ENCODE measurements at regions not wholly inside any gene's neighbourhood (a gene's known extent, or its start where the extent isn't known, plus 50 kb on each side); places are given as distances from the start of the nearest gene placed in this dataset.
A peak's percentile ranks its signal among the peaks of the same experiment; 100 is the strongest.

- no peak for DNase-seq (ENCODE audit: low spot score)
These were observed 201.0 kb upstream of the ZNF536 start for GRCh38 chr19:30171138-30171635.

DNA sequence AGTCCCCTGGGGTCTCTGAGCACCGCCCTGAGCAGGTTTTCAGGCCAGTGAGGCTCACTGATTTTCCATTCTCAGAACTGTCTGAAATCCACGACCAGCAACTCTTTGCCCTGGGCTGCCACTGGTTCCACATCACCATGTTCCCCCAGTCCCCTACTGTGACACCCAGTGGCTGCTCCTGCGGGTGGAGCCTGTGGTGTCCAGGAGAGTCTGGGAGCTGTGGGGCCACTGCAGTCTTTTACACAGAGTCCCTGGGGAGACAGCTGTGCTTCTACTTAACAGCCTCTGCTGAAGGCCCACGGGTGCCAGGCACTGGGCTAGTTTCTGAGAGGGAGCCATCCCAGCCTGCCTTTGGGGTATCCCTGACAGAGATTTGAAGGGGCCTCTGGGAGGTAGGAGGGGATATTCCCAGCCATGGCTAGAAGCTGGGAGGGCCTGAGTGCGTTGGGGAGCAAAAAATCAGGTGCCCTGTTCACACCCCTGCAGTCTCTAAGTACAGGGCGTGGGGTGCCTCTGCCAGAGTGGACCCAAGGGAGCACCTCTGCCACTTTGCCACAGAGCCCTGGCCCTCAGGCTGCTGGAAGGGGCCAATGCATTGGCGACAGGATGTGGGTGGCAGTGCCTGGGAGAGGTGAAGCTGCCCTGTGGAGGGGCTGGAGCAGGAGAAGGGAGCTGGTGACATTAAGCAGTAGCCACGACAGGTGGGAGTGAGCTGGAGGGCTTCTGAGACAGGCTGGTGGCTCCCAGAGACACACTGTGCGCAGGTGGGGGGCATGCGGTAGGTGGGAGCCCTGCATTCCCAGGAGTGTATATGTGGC, 200.2 kb upstream of the ZNF536 start:
- peak; percentile 2 for DNase-seq (ENCODE audit: low spot score)

- peak; percentile 2 for DNase-seq (ENCODE audit: low spot score)
These were observed 199.5 kb upstream of the ZNF536 start for GRCh38 chr19:30172613-30173242.

DNA sequence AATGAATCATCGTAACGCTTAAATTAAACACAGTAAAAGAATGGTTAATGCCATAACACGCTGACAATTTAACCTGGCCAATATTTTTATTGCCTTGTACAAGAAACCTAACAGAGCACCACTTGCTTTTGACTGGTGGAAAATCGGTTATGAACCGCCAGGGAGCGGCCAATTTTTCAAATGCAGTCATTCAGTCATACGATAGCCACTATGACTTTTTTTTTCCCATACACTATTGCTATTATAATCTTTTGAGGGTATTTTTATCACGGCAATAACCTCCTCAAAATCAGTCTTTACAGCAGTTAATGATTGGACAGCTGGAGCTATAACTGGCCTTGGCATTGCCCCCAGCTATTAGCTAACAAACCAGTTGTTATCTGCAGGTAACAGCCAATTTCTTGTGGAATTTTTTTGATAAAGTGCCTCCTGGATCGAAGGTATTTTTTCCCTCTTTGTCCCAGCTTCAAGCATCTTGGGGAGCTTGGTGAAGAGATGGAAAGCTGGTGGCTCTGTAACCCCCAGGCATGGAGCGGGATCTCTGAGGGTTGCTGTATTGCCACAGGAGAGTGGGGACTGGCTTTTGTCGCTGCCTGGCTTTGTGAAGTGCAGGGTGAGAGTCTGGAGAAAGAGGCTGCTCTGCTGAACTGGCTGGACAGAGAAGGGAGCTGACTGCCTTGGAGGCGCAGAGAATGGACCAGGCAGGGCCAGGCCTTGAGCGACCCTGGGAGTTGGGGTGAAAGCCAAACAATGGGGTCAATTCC, 198.4 kb upstream of the ZNF536 start:
- DNase-seq (ENCODE audit: low spot score) = no peak

- DNase-seq (ENCODE audit: low spot score) = no peak
These were observed 197.9 kb upstream of the ZNF536 start for GRCh38 chr19:30174357-30174645.

DNA sequence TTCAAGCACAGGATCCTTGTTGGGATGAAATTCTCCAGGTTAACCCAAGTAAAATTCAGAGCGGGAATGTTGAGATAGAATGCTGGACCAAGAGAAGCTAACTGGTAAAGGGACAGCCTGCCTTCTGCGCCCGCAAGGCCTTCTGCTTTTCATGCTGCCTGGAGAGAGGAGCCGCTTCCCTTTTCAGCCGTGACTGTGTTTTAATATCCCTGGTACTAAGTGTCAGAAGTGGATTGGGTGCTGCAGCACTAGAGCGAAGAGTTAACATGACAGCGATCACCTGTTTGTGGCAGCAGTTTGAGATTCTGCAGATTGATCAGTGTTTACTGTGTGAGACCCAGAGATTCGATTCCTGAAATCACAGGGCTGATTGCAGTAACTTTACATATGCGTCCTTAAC, 197.4 kb upstream of the ZNF536 start:
- no peak for DNase-seq (ENCODE audit: low spot score)

- DNase-seq (ENCODE audit: low spot score) = no peak
These were observed 196.2 kb upstream of the ZNF536 start for GRCh38 chr19:30175987-30176386.

GRCh38 chr19:30178721-30179402, 193.3 kb upstream of the ZNF536 start:
- no peak for DNase-seq (ENCODE audit: low spot score)

DNA sequence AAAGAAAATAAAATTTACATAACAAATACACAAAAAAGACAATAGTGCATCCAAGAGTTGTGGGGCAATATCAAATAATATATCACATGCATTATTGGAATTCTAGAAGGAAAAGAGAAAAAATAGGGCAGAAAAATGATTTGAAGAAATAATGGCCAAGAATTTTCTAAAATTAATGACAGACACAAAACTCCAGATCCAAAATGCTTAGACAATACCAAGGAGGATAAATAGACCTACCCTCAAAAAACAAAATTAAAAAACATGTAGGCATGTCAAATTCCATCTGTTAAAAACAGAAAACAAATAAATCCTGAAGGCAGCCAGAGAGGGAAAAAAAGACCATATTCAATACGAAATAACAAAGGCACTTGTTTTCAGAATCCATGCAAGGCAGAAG, 191.5 kb upstream of the ZNF536 start:
- no peak for DNase-seq (ENCODE audit: low spot score)

- no peak for DNase-seq (ENCODE audit: low spot score)
These were observed 188.2 kb upstream of the ZNF536 start for GRCh38 chr19:30183807-30184490.

GRCh38 chr19:30202060-30202600, 170.1 kb upstream of the ZNF536 start:
- peak; percentile 5 for DNase-seq (ENCODE audit: low spot score)

GRCh38 chr19:30204721-30205120, 167.5 kb upstream of the ZNF536 start:
- peak; percentile 1 for DNase-seq (ENCODE audit: low spot score)

DNA sequence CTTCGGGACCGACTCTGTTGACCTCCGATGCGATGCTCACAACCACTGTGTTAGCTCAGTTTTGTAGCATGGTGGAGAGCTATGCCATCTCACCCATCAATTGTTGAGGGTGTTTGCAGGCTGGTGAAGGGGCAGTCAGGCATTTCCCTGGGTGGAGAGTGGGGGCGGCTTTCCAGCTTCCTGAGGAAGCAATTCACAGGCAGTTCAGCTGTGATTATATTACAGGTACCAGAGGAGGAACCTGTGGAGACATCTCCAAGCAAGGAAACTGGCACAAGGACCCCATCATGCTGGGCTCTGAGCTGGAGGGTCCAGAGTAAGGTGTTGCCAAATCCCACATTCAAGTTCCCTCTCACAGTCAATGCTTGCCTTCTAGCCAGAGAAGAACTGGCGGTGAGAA, 166.0 kb upstream of the ZNF536 start:
- no peak for DNase-seq (ENCODE audit: low spot score)

- peak; percentile 4 for DNase-seq (ENCODE audit: low spot score)
These were observed 164.8 kb upstream of the ZNF536 start for GRCh38 chr19:30207357-30207756.

- DNase-seq (ENCODE audit: low spot score) = no peak
These were observed 163.6 kb upstream of the ZNF536 start for GRCh38 chr19:30208436-30209060.

GRCh38 chr19:30209617-30210600, 162.3 kb upstream of the ZNF536 start:
- DNase-seq (ENCODE audit: low spot score) = no peak

DNA sequence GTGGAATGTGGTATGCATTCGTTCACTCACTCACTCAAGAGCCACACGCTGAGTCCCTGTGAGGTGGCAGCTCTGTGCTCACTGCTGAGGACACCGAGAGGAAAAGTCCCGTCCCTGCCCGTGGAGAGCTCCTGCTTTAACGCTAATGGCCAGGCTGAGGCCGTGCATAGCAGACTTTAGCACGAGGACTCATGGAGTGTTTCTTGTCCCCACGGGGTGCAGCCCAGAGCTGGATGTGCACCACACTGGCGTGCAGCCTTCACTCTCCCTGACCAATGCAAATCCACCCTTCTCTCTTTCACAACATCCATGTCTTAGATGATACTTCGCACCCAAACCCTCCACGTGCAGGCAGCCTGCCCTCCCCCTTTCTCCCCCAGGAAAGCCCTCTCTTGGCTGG, 159.6 kb upstream of the ZNF536 start:
- no peak for DNase-seq (ENCODE audit: low spot score)

GRCh38 chr19:30214651-30215051, 157.5 kb upstream of the ZNF536 start:
- peak; percentile 65 for DNase-seq (ENCODE audit: low spot score)

GRCh38 chr19:30215248-30215647, 156.9 kb upstream of the ZNF536 start:
- no peak for DNase-seq (ENCODE audit: low spot score)

GRCh38 chr19:30216453-30216852, 155.7 kb upstream of the ZNF536 start:
- DNase-seq (ENCODE audit: low spot score) = no peak
